Spleen (tissue), 11 donors: ENCODE measurements at regions not wholly inside any gene's neighbourhood (a gene's known extent, or its start where the extent isn't known, plus 50 kb on each side); places are given as distances from the start of the nearest gene placed in this dataset.
"Not testable (repeated sequence)": the region's sequence is repeated elsewhere in the genome, so short reads cannot be mapped to it uniquely, and the experiment has no call there.

Experiments
- DNase-seq: peaks from one replicate; pipeline ENCODE4 v3.0.0-alpha.2; 2020
- H3K27ac ChIP-seq, 8 donors: fragments of 200-600 bp; sonication (generic) in 7 of 8; 1 replicate in 4 of 8; 2 replicates in 4 of 8; pipeline versions ENCODE4 v1.5.0 to v1.8.0; 2016 to 2021; ENCODE audit warnings: inconsistent platforms in 4 of 8, mild to moderate bottlenecking in 4 of 8, moderate library complexity in 1 of 8
- H3K27me3 ChIP-seq, 7 donors: fragments of 200-600 bp; sonication (generic) in 6 of 7; replicated peaks in 1 of 7; 1 replicate in 4 of 7; 2 replicates in 3 of 7; pipeline versions ENCODE4 v1.5.0 to v1.8.0; 2016 to 2021; ENCODE audit warnings: inconsistent platforms in 3 of 7, mild to moderate bottlenecking in 1 of 7
- H3K36me3 ChIP-seq, 6 donors: fragments of 200-600 bp; sonication (generic) in 5 of 6; 1 replicate in 4 of 6; 2 replicates in 2 of 6; pipeline versions ENCODE4 v1.5.0 to v1.8.0; 2016 to 2021; ENCODE audit warnings: inconsistent platforms in 2 of 6
- H3K4me1 ChIP-seq, 6 donors: fragments of 200-600 bp; sonication (generic) in 5 of 6; 1 replicate in 3 of 6; 2 replicates in 3 of 6; pipeline versions ENCODE4 v1.5.0 to v1.8.0; 2016 to 2021; ENCODE audit warnings: inconsistent platforms in 3 of 6
- H3K4me3 ChIP-seq, 8 donors: fragments of 200-600 bp; sonication (generic) in 7 of 8; 1 replicate in 4 of 8; 2 replicates in 4 of 8; pipeline versions ENCODE4 v1.5.0 to v1.8.0; 2016 to 2021; ENCODE audit warnings: inconsistent platforms in 4 of 8, mild to moderate bottlenecking in 4 of 8, moderate library complexity in 2 of 8
- H3K9me3 ChIP-seq, 8 donors: fragments of 200-600 bp; sonication (generic) in 7 of 8; 1 replicate in 4 of 8; 2 replicates in 4 of 8; pipeline versions ENCODE4 v1.5.0 to v1.8.0; 2016 to 2021; ENCODE audit warnings: inconsistent platforms in 4 of 8
- POLR2A ChIP-seq, 3 donors: fragments of 450-650 bp; IDR thresholded peaks; one replicate each; pipeline ENCODE4 v1.5.1; 2017; ENCODE audit warnings: antibody characterized with exemption in 3 of 3, mild to moderate bottlenecking in 1 of 3
- POLR2AphosphoS5 ChIP-seq, 3 donors: sonication (generic); formaldehyde crosslinking; IDR thresholded peaks; one replicate each; pipeline ENCODE4 v1.5.1; 2017; ENCODE audit warnings: antibody characterized with exemption in 3 of 3
- WGBS, 5 donors: extraction: QIAGEN DNeasy Blood & Tissue Kit in 3 of 5; methylation state at CpG; one replicate each; pipeline versions ENCODE4 v1.1.5 to v1.1.7; 2013 to 2018; 5-methylcytosine and 5-hydroxymethylcytosine counted together
- intact Hi-C: fragments of 100-400 bp; cut with DNase I; formaldehyde crosslinking; loops from one replicate; pipeline ENCODE4 v1.15.0; 2023; ENCODE audit warnings: low total_unique reads
- TF ChIP-seq, protein P1 (sequence below), 11 experiments: fragments of 200-600 bp in 7 of 11; fragments of 450-650 bp in 4 of 11; sonication (generic) in 4 of 11; IDR thresholded peaks in 8 of 11; conservative IDR thresholded peaks in 3 of 11; 1 replicate in 7 of 11; 2 replicates in 4 of 11; pipeline versions ENCODE4 v1.4.0 to v1.8.0; 2016 to 2021; ENCODE audit warnings: antibody characterized with exemption in 11 of 11, inconsistent platforms in 4 of 11, mild to moderate bottlenecking in 1 of 11
- donor health status: healthy with polysubstance abuse.
- donor health status: DM: no; HTN: no; CAD: no; lungs with moderate emphysema.
- donor health status: DM: no; HTN: no; CAD: no.
- donor health status: Bipolar disorder and iron deficiency.
- donor health status: healthy.
- donor health status: DM: no; HTN: no; CAD: no.
- donor health status: DM: yes; HTN: yes; CAD: no.

- TF ChIP-seq, protein P1, sequence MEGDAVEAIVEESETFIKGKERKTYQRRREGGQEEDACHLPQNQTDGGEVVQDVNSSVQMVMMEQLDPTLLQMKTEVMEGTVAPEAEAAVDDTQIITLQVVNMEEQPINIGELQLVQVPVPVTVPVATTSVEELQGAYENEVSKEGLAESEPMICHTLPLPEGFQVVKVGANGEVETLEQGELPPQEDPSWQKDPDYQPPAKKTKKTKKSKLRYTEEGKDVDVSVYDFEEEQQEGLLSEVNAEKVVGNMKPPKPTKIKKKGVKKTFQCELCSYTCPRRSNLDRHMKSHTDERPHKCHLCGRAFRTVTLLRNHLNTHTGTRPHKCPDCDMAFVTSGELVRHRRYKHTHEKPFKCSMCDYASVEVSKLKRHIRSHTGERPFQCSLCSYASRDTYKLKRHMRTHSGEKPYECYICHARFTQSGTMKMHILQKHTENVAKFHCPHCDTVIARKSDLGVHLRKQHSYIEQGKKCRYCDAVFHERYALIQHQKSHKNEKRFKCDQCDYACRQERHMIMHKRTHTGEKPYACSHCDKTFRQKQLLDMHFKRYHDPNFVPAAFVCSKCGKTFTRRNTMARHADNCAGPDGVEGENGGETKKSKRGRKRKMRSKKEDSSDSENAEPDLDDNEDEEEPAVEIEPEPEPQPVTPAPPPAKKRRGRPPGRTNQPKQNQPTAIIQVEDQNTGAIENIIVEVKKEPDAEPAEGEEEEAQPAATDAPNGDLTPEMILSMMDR (IDR thresholded peaks at IDR 0.05 in 8 of 11, conservative IDR thresholded peaks at IDR 0.05 in 3 of 11) = no peak
- TF ChIP-seq POLR2AphosphoS5 (IDR thresholded peaks at IDR 0.05) (no peak), POLR2A (IDR thresholded peaks at IDR 0.05) (no peak)
- H3K9me3 ChIP-seq = no peaks in the 10 kb centered on the region
- H3K36me3 ChIP-seq = no peaks in the 10 kb centered on the region
- no peak for DNase-seq
- 61 to 82% (median 72%) methylated on average over 2 of the region's 2 CpGs for WGBS, 5 donors
- intact Hi-C loops = no loop called here
- no peak overlapping the region for H3K27ac ChIP-seq
- no peak overlapping the region for H3K4me3 ChIP-seq
- H3K27me3 ChIP-seq = no peaks in the 10 kb centered on the region
- no peaks in the 10 kb centered on the region for H3K4me1 ChIP-seq
Measured at GRCh38 chr3:102715030-102715697, 280.3 kb downstream of the ZPLD1 start.

GRCh38 chr3:102718651-102719050 lies 283.8 kb downstream of the ZPLD1 start:
- DNase-seq = no peak
- intact Hi-C loops = no loop called here
- 61 to 92% (median 80%) methylated on average over 2 of the region's 2 CpGs for WGBS, 5 donors
- Histone ChIP-seq H3K36me3 (no peaks in the 10 kb centered on the region), H3K27me3 (no peaks in the 10 kb centered on the region), H3K9me3 (no peaks in the 10 kb centered on the region), H3K4me1 (no peaks in the 10 kb centered on the region), H3K27ac (no peak overlapping the region), H3K4me3 (no peak overlapping the region)
- no peak for TF ChIP-seq POLR2A (IDR thresholded peaks at IDR 0.05)
- no peak for TF ChIP-seq POLR2AphosphoS5 (IDR thresholded peaks at IDR 0.05)
- TF ChIP-seq, protein P1 (IDR thresholded peaks at IDR 0.05 in 8 of 11, conservative IDR thresholded peaks at IDR 0.05 in 3 of 11) = no peak

- no peak overlapping the region for H3K27ac ChIP-seq
- no peaks in the 10 kb centered on the region for H3K36me3 ChIP-seq
- H3K4me3 ChIP-seq = no peak overlapping the region
- no peak for DNase-seq
- no peaks in the 10 kb centered on the region for H3K9me3 ChIP-seq
- intact Hi-C loops = no loop called here
- 44 to 52% (median 47%) methylated on average over 2 of the region's 2 CpGs for WGBS, 5 donors
- no peaks in the 10 kb centered on the region for H3K4me1 ChIP-seq
- H3K27me3 ChIP-seq = peaks cover 0 to 6% (median 0%) of the 10 kb centered on the region in 7 donors
- TF ChIP-seq, protein P1 (IDR thresholded peaks at IDR 0.05 in 8 of 11, conservative IDR thresholded peaks at IDR 0.05 in 3 of 11) = no peak
- TF ChIP-seq POLR2A (IDR thresholded peaks at IDR 0.05) (no peak), POLR2AphosphoS5 (IDR thresholded peaks at IDR 0.05) (no peak)
Measured at GRCh38 chr3:102722317-102722716, 287.5 kb downstream of the ZPLD1 start.

- H3K9me3 ChIP-seq = no peaks in the 10 kb centered on the region
- H3K27me3 ChIP-seq = peaks cover 0 to 6% (median 0%) of the 10 kb centered on the region in 7 donors
- H3K27ac ChIP-seq = no peak overlapping the region
- no peaks in the 10 kb centered on the region for H3K4me1 ChIP-seq
- no peaks in the 10 kb centered on the region for H3K36me3 ChIP-seq
- intact Hi-C loops = no loop called here
- DNase-seq = no peak
- TF ChIP-seq POLR2AphosphoS5 (IDR thresholded peaks at IDR 0.05) (no peak), POLR2A (IDR thresholded peaks at IDR 0.05) (no peak)
- TF ChIP-seq, protein P1 (IDR thresholded peaks at IDR 0.05 in 8 of 11, conservative IDR thresholded peaks at IDR 0.05 in 3 of 11) = no peak
- 73 to 87% (median 81%) methylated on average over 2 of the region's 2 CpGs for WGBS, 5 donors
- H3K4me3 ChIP-seq = no peak overlapping the region
Measured at GRCh38 chr3:102727340-102727739, 292.5 kb downstream of the ZPLD1 start.

DNA sequence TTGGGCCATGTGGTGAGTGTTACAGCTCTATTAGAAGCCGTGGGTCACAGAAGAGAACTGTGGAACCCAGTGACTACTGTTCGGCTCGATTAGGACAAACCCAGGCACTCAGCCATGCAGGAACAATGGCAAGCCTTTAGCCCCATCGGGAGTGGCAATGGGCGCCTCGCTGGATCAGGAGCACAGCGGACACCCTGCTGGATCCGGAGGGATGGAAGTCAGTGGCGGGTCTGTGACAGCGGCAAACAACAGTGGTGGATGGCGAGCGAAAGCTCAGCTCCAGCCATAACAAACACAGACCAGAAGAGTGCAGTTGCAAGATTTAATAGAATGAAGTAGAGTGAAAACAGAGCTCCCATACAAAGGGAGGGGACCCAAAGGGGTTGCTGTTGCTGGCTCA lies 297.8 kb downstream of the ZPLD1 start:
- DNase-seq, H3K4me1 ChIP-seq, H3K27me3 ChIP-seq, H3K36me3 ChIP-seq, intact Hi-C loops, H3K4me3 ChIP-seq, H3K27ac ChIP-seq, H3K9me3 ChIP-seq: not testable (repeated sequence)
- 89 to 97% (median 96%) methylated on average over 12 of the region's 12 CpGs for WGBS, 5 donors
